ENCODE measurements at regions not wholly inside any gene's neighbourhood (a gene's known extent, or its start where the extent isn't known, plus 50 kb on each side); places are given as distances from the start of the nearest gene placed in this dataset.

- no peak for DNase-seq (ENCODE audit: low read depth in 1 of 2, low spot score in 1 of 2)
Observed at GRCh38 chr3:6155650-6156338, 705.1 kb upstream of the GRM7 start.

GRCh38 chr3:6165951-6166350 is 695.0 kb upstream of the GRM7 start:
- DNase-seq (ENCODE audit: low read depth in 1 of 2, low spot score in 1 of 2) = no peak

GRCh38 chr3:6168256-6168655 is 692.7 kb upstream of the GRM7 start:
- DNase-seq (ENCODE audit: low read depth in 1 of 2, low spot score in 1 of 2) = no peak

GRCh38 chr3:6172871-6173642 is 687.9 kb upstream of the GRM7 start:
- no peak for DNase-seq (ENCODE audit: low read depth in 1 of 2, low spot score in 1 of 2)

- no peak for DNase-seq (ENCODE audit: low read depth in 1 of 2, low spot score in 1 of 2)
Observed at GRCh38 chr3:6177417-6177816, 683.5 kb upstream of the GRM7 start.

GRCh38 chr3:6179761-6180160 is 681.2 kb upstream of the GRM7 start:
- DNase-seq (ENCODE audit: low read depth in 1 of 2, low spot score in 1 of 2) = no peak

GRCh38 chr3:6180171-6180570 is 680.7 kb upstream of the GRM7 start:
- DNase-seq (ENCODE audit: low read depth in 1 of 2, low spot score in 1 of 2) = no peak

GRCh38 chr3:6182476-6182875 is 678.4 kb upstream of the GRM7 start:
- no peak for DNase-seq (ENCODE audit: low read depth in 1 of 2, low spot score in 1 of 2)

GRCh38 chr3:6182909-6183308 is 678.0 kb upstream of the GRM7 start:
- DNase-seq (ENCODE audit: low read depth in 1 of 2, low spot score in 1 of 2) = no peak

GRCh38 chr3:6189384-6189783 is 671.5 kb upstream of the GRM7 start:
- DNase-seq (ENCODE audit: low read depth in 1 of 2, low spot score in 1 of 2) = no peak

GRCh38 chr3:6204891-6205290 is 656.0 kb upstream of the GRM7 start:
- no peak for DNase-seq (ENCODE audit: low read depth in 1 of 2, low spot score in 1 of 2)

GRCh38 chr3:6216135-6217026 is 644.5 kb upstream of the GRM7 start:
- DNase-seq (ENCODE audit: low read depth in 1 of 2, low spot score in 1 of 2) = no peak

GRCh38 chr3:6220447-6220846 is 640.5 kb upstream of the GRM7 start:
- DNase-seq (ENCODE audit: low read depth in 1 of 2, low spot score in 1 of 2) = no peak

GRCh38 chr3:6222069-6222468 is 638.8 kb upstream of the GRM7 start:
- no peak for DNase-seq (ENCODE audit: low read depth in 1 of 2, low spot score in 1 of 2)

- DNase-seq (ENCODE audit: low read depth in 1 of 2, low spot score in 1 of 2) = no peak
Observed at GRCh38 chr3:6223572-6223971, 637.3 kb upstream of the GRM7 start.

GRCh38 chr3:6228958-6229683 is 631.8 kb upstream of the GRM7 start:
- no peak for DNase-seq (ENCODE audit: low read depth in 1 of 2, low spot score in 1 of 2)

GRCh38 chr3:6229778-6230410 is 631.0 kb upstream of the GRM7 start:
- no peak for DNase-seq (ENCODE audit: low read depth in 1 of 2, low spot score in 1 of 2)

GRCh38 chr3:6242104-6242503 is 618.8 kb upstream of the GRM7 start:
- DNase-seq (ENCODE audit: low read depth in 1 of 2, low spot score in 1 of 2) = no peak

GRCh38 chr3:6248528-6248927 is 612.4 kb upstream of the GRM7 start:
- no peak for DNase-seq (ENCODE audit: low read depth in 1 of 2, low spot score in 1 of 2)

GRCh38 chr3:6249679-6250078 is 611.2 kb upstream of the GRM7 start:
- no peak for DNase-seq (ENCODE audit: low read depth in 1 of 2, low spot score in 1 of 2)

- no peak for DNase-seq (ENCODE audit: low read depth in 1 of 2, low spot score in 1 of 2)
Observed at GRCh38 chr3:6250167-6250566, 610.7 kb upstream of the GRM7 start.
